SU-DHL-6 (cell line): ENCODE measurements at regions not wholly inside any gene's neighbourhood (a gene's known extent, or its start where the extent isn't known, plus 50 kb on each side); places are given as distances from the start of the nearest gene placed in this dataset.

Source experiments
- EZH2phosphoT487 ChIP-seq: fragments of 200-600 bp; sonication (generic), shearing (Covaris generic); conservative IDR thresholded peaks from 2 replicates; pipeline ENCODE4 v1.6.1; 2018; ENCODE audit warnings: mild to moderate bottlenecking, antibody characterized with exemption, low read length, moderate library complexity, mixed read lengths
- TF ChIP-seq, protein P1 (sequence below): fragments of 200-600 bp; sonication (generic); IDR thresholded peaks from one replicate; pipeline ENCODE4 v1.5.1; 2017; ENCODE audit warnings: antibody characterized with exemption, mild to moderate bottlenecking, low read length, moderate library complexity; ENCODE audit not compliant: insufficient read depth, poor library complexity, severe bottlenecking

DNA sequence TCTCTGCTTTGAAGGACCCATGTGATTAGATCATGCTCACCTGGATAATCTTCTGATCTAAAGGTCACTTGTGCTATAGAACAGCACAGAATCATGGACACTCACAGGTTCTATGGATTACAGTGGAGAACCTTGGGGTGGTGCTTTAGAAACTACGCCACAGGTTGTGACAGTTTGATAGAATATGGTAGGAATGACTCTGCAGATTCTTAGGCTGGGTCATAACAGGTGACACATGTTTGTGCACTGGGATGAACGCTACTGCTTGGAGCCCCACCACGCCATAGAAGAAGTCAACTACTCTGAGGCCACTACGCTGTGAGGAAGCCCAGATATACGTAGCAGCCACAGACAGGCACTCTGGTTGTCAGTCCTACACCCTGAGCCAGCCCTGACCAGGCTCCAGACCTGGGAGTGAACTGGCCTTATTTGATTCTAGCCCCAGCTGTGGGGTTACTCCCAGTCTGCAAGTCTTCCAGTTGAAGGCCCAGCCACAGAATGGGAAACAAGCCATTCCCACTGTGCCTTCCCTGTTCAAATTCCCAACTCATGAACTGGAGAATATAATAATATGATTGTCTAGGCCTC is 99.0 kb upstream of the SLC24A3 start:
- TF ChIP-seq, protein P1, sequence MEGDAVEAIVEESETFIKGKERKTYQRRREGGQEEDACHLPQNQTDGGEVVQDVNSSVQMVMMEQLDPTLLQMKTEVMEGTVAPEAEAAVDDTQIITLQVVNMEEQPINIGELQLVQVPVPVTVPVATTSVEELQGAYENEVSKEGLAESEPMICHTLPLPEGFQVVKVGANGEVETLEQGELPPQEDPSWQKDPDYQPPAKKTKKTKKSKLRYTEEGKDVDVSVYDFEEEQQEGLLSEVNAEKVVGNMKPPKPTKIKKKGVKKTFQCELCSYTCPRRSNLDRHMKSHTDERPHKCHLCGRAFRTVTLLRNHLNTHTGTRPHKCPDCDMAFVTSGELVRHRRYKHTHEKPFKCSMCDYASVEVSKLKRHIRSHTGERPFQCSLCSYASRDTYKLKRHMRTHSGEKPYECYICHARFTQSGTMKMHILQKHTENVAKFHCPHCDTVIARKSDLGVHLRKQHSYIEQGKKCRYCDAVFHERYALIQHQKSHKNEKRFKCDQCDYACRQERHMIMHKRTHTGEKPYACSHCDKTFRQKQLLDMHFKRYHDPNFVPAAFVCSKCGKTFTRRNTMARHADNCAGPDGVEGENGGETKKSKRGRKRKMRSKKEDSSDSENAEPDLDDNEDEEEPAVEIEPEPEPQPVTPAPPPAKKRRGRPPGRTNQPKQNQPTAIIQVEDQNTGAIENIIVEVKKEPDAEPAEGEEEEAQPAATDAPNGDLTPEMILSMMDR, result no peak
- TF ChIP-seq EZH2phosphoT487, result no peak
